HEK293 (cell line): ENCODE measurements at regions not wholly inside any gene's neighbourhood (a gene's known extent, or its start where the extent isn't known, plus 50 kb on each side); places are given as distances from the start of the nearest gene placed in this dataset.

Experiments
- CTCF ChIA-PET: fragments of 350-600 bp; formaldehyde crosslinking; extraction: SDS; loops from one replicate; lab custom pipeline; 2021; ENCODE audit warnings: antibody characterized with exemption; lab: Yijun Ruan, JAX
- POLR2A ChIA-PET: fragments of 300-600 bp; formaldehyde crosslinking; extraction: SDS; loops from one replicate; lab custom pipeline; 2020; ENCODE audit warnings: antibody characterized with exemption, inconsistent platforms; lab: Yijun Ruan, JAX
- H3K27ac ChIP-seq: fragments of 200-500 bp; sonication (Bioruptor generic); 2 replicates; pipeline ENCODE4 v1.5.1; 2014; ENCODE audit warnings: low read depth, low read length, control low read depth, inconsistent platforms; ENCODE audit errors: extremely low read depth
- H3K36me3 ChIP-seq, 2 experiments: fragments of 200-500 bp in 1 of 2; sonication (Bioruptor generic) in 1 of 2; 1 replicate in 1 of 2; 2 replicates in 1 of 2; pipeline ENCODE4 v1.5.1; 2014 to 2017; ENCODE audit warnings: inconsistent platforms in 2 of 2, low read length in 2 of 2; ENCODE audit not compliant: control insufficient read depth in 2 of 2, insufficient read depth in 1 of 2
- H3K4me1 ChIP-seq: fragments of 200-500 bp; sonication (Bioruptor generic); 2 replicates; pipeline ENCODE4 v1.5.1; 2014; ENCODE audit warnings: mild to moderate bottlenecking, low read length, inconsistent platforms; ENCODE audit not compliant: control insufficient read depth, insufficient read depth
- H3K4me3 ChIP-seq: 2 replicates; pipeline ENCODE4 v1.5.1; 2011; ENCODE audit warnings: low read depth, mild to moderate bottlenecking, control low read depth, low read length, moderate library complexity
- H3K9me3 ChIP-seq: fragments of 200-500 bp; sonication (Bioruptor generic); 2 replicates; pipeline ENCODE4 v1.5.1; 2014; ENCODE audit warnings: low read depth, low read length, inconsistent platforms; ENCODE audit not compliant: control insufficient read depth, insufficient read depth
- BCL11B ChIP-seq: fragments of 450-650 bp; formaldehyde crosslinking; IDR thresholded peaks from 2 replicates; pipeline ENCODE4 v1.5.1; 2016; ENCODE audit warnings: low read depth, missing biosample characterization, missing genetic modification characterization
- GFI1B ChIP-seq: fragments of 450-650 bp; formaldehyde crosslinking; IDR thresholded peaks from 2 replicates; pipeline ENCODE4 v1.5.1; 2016; ENCODE audit warnings: missing biosample characterization, missing genetic modification characterization
- GLI2 ChIP-seq: fragments of 450-650 bp; formaldehyde crosslinking; IDR thresholded peaks from 2 replicates; pipeline ENCODE4; 2017; ENCODE audit warnings: missing biosample characterization, missing genetic modification characterization, low read depth, borderline replicate concordance
- GLIS2 ChIP-seq: fragments of 450-650 bp; formaldehyde crosslinking; IDR thresholded peaks from 2 replicates; pipeline ENCODE4 v1.5.1; 2016; ENCODE audit warnings: missing biosample characterization, missing genetic modification characterization
- IKZF3 ChIP-seq: fragments of 450-650 bp; IDR thresholded peaks from 2 replicates; pipeline ENCODE4 v1.5.0; 2018; ENCODE audit warnings: missing biosample characterization, mild to moderate bottlenecking, missing genetic modification characterization, moderate library complexity
- PRDM1 ChIP-seq: fragments of 450-650 bp; formaldehyde crosslinking; IDR thresholded peaks from 2 replicates; pipeline ENCODE4; 2016; ENCODE audit warnings: missing biosample characterization, missing genetic modification characterization
- YY1 ChIP-seq: fragments of 450-650 bp; formaldehyde crosslinking; IDR thresholded peaks from 2 replicates; pipeline ENCODE4 v1.5.1; 2018; ENCODE audit warnings: missing biosample characterization, missing genetic modification characterization
- ZBTB1 ChIP-seq: fragments of 450-650 bp; formaldehyde crosslinking; IDR thresholded peaks from 2 replicates; pipeline ENCODE4 v1.5.1; 2016; ENCODE audit warnings: missing biosample characterization, missing genetic modification characterization
- ZEB2 ChIP-seq: fragments of 450-650 bp; formaldehyde crosslinking; IDR thresholded peaks from 2 replicates; pipeline ENCODE4 v1.5.1; 2016; ENCODE audit warnings: missing biosample characterization, missing genetic modification characterization
- ZIC2 ChIP-seq: fragments of 450-650 bp; formaldehyde crosslinking; IDR thresholded peaks from 2 replicates; pipeline ENCODE4 v1.5.1; 2016; ENCODE audit warnings: missing biosample characterization, missing genetic modification characterization
- ZNF169 ChIP-seq: fragments of 450-650 bp; formaldehyde crosslinking; IDR thresholded peaks from 2 replicates; pipeline ENCODE4 v1.5.1; 2016; ENCODE audit warnings: missing biosample characterization, missing genetic modification characterization
- ZNF174 ChIP-seq: fragments of 450-650 bp; formaldehyde crosslinking; IDR thresholded peaks from 2 replicates; pipeline ENCODE4 v1.5.0; 2017; ENCODE audit warnings: missing biosample characterization, mild to moderate bottlenecking, missing genetic modification characterization
- ZNF394 ChIP-seq: fragments of 450-650 bp; formaldehyde crosslinking; IDR thresholded peaks from 2 replicates; pipeline ENCODE4 v1.5.1; 2016; ENCODE audit warnings: missing biosample characterization, missing genetic modification characterization, mild to moderate bottlenecking, moderate library complexity, borderline replicate concordance
- ZNF654 ChIP-seq: fragments of 450-650 bp; formaldehyde crosslinking; IDR thresholded peaks from 2 replicates; pipeline ENCODE4 v1.5.1; 2016; ENCODE audit warnings: low read depth, missing biosample characterization, missing genetic modification characterization
- ZXDB ChIP-seq: fragments of 450-650 bp; formaldehyde crosslinking; IDR thresholded peaks from 2 replicates; pipeline ENCODE4 v1.5.1; 2016; ENCODE audit warnings: missing biosample characterization, missing genetic modification characterization
- TF ChIP-seq, protein P1 (sequence below): fragments of 450-650 bp; formaldehyde crosslinking; IDR thresholded peaks from 2 replicates; pipeline ENCODE4 v1.5.1; 2016; ENCODE audit warnings: missing biosample characterization, missing genetic modification characterization, borderline replicate concordance
- TF ChIP-seq, protein P2 (sequence below): fragments of 450-650 bp; formaldehyde crosslinking; IDR thresholded peaks from 2 replicates; pipeline ENCODE4 v1.5.1; 2016; ENCODE audit warnings: missing biosample characterization, missing genetic modification characterization, low read depth
- TF ChIP-seq, protein P3 (sequence below): fragments of 450-650 bp; formaldehyde crosslinking; IDR thresholded peaks from 2 replicates; pipeline ENCODE4 v1.5.1; 2016; ENCODE audit warnings: missing biosample characterization, missing genetic modification characterization
- TF ChIP-seq, protein P4 (sequence below): fragments of 450-650 bp; formaldehyde crosslinking; IDR thresholded peaks from 2 replicates; pipeline ENCODE4 v1.5.1; 2016; ENCODE audit warnings: missing biosample characterization, missing genetic modification characterization
- TF ChIP-seq, protein P5 (sequence below): fragments of 450-650 bp; formaldehyde crosslinking; IDR thresholded peaks from 2 replicates; pipeline ENCODE4 v1.5.1; 2016; ENCODE audit warnings: missing biosample characterization, missing genetic modification characterization

DNA sequence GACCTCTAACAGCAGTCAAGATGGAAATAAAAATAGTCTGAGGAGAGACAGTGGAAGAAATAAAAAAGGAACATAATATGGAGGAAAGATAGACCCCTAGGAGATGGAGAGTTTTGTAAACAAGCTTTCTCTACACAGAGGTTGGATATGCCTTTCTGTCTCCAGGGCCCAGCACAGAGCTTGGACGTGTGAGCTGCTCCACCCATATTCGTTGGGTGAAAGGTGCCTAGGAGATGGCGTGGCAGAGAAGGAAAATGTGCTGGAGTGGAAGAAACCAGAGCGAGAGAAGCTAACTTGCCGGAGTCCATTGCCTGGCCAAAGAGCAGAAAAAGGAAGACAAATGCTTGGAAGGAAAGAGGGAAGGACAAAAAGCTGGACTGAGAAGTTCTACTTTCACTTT, 78.3 kb upstream of the LMO4 start (continued):
- TF ChIP-seq, protein P1, sequence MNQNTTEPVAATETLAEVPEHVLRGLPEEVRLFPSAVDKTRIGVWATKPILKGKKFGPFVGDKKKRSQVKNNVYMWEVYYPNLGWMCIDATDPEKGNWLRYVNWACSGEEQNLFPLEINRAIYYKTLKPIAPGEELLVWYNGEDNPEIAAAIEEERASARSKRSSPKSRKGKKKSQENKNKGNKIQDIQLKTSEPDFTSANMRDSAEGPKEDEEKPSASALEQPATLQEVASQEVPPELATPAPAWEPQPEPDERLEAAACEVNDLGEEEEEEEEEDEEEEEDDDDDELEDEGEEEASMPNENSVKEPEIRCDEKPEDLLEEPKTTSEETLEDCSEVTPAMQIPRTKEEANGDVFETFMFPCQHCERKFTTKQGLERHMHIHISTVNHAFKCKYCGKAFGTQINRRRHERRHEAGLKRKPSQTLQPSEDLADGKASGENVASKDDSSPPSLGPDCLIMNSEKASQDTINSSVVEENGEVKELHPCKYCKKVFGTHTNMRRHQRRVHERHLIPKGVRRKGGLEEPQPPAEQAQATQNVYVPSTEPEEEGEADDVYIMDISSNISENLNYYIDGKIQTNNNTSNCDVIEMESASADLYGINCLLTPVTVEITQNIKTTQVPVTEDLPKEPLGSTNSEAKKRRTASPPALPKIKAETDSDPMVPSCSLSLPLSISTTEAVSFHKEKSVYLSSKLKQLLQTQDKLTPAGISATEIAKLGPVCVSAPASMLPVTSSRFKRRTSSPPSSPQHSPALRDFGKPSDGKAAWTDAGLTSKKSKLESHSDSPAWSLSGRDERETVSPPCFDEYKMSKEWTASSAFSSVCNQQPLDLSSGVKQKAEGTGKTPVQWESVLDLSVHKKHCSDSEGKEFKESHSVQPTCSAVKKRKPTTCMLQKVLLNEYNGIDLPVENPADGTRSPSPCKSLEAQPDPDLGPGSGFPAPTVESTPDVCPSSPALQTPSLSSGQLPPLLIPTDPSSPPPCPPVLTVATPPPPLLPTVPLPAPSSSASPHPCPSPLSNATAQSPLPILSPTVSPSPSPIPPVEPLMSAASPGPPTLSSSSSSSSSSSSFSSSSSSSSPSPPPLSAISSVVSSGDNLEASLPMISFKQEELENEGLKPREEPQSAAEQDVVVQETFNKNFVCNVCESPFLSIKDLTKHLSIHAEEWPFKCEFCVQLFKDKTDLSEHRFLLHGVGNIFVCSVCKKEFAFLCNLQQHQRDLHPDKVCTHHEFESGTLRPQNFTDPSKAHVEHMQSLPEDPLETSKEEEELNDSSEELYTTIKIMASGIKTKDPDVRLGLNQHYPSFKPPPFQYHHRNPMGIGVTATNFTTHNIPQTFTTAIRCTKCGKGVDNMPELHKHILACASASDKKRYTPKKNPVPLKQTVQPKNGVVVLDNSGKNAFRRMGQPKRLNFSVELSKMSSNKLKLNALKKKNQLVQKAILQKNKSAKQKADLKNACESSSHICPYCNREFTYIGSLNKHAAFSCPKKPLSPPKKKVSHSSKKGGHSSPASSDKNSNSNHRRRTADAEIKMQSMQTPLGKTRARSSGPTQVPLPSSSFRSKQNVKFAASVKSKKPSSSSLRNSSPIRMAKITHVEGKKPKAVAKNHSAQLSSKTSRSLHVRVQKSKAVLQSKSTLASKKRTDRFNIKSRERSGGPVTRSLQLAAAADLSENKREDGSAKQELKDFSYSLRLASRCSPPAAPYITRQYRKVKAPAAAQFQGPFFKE (tag by site-specific recombination), result no peak
- TF ChIP-seq PRDM1 (tag by site-specific recombination) (no peak), ZNF654 (tag by site-specific recombination) (no peak), ZNF394 (no peak)
- TF ChIP-seq, protein P2, sequence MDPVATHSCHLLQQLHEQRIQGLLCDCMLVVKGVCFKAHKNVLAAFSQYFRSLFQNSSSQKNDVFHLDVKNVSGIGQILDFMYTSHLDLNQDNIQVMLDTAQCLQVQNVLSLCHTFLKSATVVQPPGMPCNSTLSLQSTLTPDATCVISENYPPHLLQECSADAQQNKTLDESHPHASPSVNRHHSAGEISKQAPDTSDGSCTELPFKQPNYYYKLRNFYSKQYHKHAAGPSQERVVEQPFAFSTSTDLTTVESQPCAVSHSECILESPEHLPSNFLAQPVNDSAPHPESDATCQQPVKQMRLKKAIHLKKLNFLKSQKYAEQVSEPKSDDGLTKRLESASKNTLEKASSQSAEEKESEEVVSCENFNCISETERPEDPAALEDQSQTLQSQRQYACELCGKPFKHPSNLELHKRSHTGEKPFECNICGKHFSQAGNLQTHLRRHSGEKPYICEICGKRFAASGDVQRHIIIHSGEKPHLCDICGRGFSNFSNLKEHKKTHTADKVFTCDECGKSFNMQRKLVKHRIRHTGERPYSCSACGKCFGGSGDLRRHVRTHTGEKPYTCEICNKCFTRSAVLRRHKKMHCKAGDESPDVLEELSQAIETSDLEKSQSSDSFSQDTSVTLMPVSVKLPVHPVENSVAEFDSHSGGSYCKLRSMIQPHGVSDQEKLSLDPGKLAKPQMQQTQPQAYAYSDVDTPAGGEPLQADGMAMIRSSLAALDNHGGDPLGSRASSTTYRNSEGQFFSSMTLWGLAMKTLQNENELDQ, result no peak

DNA sequence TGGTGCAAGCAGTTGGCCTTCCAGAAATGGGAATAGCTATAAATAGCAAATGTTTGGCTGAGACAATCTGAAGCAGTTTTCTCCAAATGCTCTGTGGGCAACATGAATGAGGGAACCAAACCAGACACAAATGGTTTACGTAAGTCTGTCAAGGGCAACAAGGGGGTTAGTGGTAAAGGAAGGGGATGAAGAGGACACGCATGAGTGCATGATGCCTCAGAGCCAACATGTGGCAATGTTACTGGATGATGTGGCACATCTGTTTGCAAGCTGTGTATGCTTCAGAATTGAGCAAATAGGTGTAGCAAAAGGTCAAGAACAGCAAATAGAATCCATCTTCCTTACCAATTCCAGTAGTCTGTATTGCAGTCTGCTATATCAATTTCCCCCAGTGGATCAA, 76.3 kb upstream of the LMO4 start:
- Histone ChIP-seq H3K4me3 (no peak overlapping the region), H3K27ac (no peak overlapping the region), H3K4me1 (no peaks in the 10 kb centered on the region), H3K9me3 (no peaks in the 10 kb centered on the region), H3K36me3 (no peaks in the 10 kb centered on the region)
- no peak for TF ChIP-seq ZBTB1 (tag by site-specific recombination)
- no peak for TF ChIP-seq YY1 (tag by site-specific recombination)
- TF ChIP-seq, protein P3, sequence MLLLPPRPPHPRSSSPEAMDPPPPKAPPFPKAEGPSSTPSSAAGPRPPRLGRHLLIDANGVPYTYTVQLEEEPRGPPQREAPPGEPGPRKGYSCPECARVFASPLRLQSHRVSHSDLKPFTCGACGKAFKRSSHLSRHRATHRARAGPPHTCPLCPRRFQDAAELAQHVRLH (tag by site-specific recombination), result no peak
- TF ChIP-seq ZIC2 (tag by site-specific recombination), result no peak
- no peak for TF ChIP-seq ZNF174 (tag by site-specific recombination)
- TF ChIP-seq, protein P4, sequence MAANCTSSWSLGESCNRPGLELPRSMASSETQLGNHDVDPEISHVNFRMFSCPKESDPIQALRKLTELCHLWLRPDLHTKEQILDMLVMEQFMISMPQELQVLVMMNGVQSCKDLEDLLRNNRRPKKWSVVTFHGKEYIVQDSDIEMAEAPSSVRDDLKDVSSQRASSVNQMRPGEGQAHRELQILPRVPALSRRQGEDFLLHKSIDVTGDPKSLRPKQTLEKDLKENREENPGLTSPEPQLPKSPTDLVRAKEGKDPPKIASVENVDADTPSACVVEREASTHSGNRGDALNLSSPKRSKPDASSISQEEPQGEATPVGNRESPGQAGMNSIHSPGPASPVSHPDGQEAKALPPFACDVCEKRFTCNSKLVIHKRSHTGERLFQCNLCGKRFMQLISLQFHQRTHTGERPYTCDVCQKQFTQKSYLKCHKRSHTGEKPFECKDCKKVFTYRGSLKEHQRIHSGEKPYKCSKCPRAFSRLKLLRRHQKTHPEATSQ (tag by site-specific recombination), result no peak
- no peak for TF ChIP-seq IKZF3 (tag by site-specific recombination)
- POLR2A ChIA-PET, result no interaction called here
- CTCF ChIA-PET, result interaction anchor here (0.6 kb wide), 1 partner anchor 743 kb away, joined by 3 read pairs; no protein-coding TSS in a partner anchor

DNA sequence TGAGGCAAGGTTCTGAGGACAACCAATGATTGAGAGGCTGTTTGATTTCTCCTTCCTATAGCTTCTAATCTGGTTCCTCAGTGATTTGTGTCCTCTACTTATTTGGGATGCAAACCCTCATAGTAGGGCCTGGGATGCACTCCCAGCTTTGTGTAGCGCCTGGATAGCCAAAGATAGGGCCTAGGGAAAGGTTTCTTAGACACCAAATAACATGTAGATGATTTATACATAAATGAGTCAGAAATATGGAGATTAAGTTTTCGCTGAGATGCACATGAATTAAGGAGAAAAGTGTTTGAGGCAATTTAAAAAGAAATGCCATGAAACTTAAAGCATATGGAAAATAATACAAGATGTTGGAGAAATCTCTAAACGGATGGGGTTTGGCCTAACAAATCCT, 66.0 kb upstream of the LMO4 start:
- H3K9me3 ChIP-seq, result no peaks in the 10 kb centered on the region
- TF ChIP-seq PRDM1 (tag by site-specific recombination) (no peak), ZEB2 (tag by site-specific recombination) (no peak), BCL11B (tag by site-specific recombination) (no peak), GLIS2 (tag by site-specific recombination) (no peak), ZNF169 (tag by site-specific recombination) (no peak), GFI1B (tag by site-specific recombination) (no peak), ZXDB (no peak), GLI2 (no peak)
- TF ChIP-seq, protein P5, sequence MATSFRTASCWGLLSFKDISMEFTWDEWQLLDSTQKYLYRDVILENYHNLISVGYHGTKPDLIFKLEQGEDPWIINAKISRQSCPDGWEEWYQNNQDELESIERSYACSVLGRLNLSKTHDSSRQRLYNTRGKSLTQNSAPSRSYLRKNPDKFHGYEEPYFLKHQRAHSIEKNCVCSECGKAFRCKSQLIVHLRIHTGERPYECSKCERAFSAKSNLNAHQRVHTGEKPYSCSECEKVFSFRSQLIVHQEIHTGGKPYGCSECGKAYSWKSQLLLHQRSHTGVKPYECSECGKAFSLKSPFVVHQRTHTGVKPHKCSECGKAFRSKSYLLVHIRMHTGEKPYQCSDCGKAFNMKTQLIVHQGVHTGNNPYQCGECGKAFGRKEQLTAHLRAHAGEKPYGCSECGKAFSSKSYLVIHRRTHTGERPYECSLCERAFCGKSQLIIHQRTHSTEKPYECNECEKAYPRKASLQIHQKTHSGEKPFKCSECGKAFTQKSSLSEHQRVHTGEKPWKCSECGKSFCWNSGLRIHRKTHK (tag by site-specific recombination), result no peak
- ChIA-PET POLR2A (no interaction called here), CTCF (no interaction called here)
- no peak overlapping the region for H3K4me3 ChIP-seq
- no peak overlapping the region for H3K27ac ChIP-seq
- no peaks in the 10 kb centered on the region for H3K4me1 ChIP-seq
- no peaks in the 10 kb centered on the region for H3K36me3 ChIP-seq
